GM21423 (cell line): ENCODE measurements at regions not wholly inside any gene's neighbourhood (a gene's known extent, or its start where the extent isn't known, plus 50 kb on each side); places are given as distances from the start of the nearest gene placed in this dataset.

Experiments used
- ATAC-seq: cut with Tn5 transposase; IDR thresholded peaks from one replicate; pipeline ENCODE4 v1.9.1; 2021; ENCODE audit warnings: mild to moderate bottlenecking, moderate library complexity; ENCODE audit not compliant: unreplicated experiment

- no peak for ATAC-seq
Observed at GRCh38 chr16:64470916-64471315, 650.9 kb downstream of the CDH11 start.

GRCh38 chr16:64469906-64470702, 651.8 kb downstream of the CDH11 start:
- no peak for ATAC-seq

GRCh38 chr16:64469351-64469750, 652.5 kb downstream of the CDH11 start:
- ATAC-seq, result no peak

GRCh38 chr16:64468515-64469090, 653.3 kb downstream of the CDH11 start:
- no peak for ATAC-seq

- ATAC-seq, result no peak
Observed at GRCh38 chr16:64459821-64460220, 662.0 kb downstream of the CDH11 start.

GRCh38 chr16:64459402-64459801, 662.5 kb downstream of the CDH11 start:
- ATAC-seq, result no peak

GRCh38 chr16:64455275-64455674, 666.6 kb downstream of the CDH11 start:
- ATAC-seq, result no peak

GRCh38 chr16:64453646-64454045, 668.2 kb downstream of the CDH11 start:
- no peak for ATAC-seq

GRCh38 chr16:64452446-64452845, 669.4 kb downstream of the CDH11 start:
- ATAC-seq, result no peak

- ATAC-seq, result no peak
Observed at GRCh38 chr16:64450177-64450576, 671.7 kb downstream of the CDH11 start.

- ATAC-seq, result no peak
Observed at GRCh38 chr16:64449506-64449905, 672.4 kb downstream of the CDH11 start.

GRCh38 chr16:64445649-64446048, 676.2 kb downstream of the CDH11 start:
- ATAC-seq, result no peak

GRCh38 chr16:64445245-64445644, 676.6 kb downstream of the CDH11 start:
- ATAC-seq, result no peak

GRCh38 chr16:64440421-64440831, 681.4 kb downstream of the CDH11 start:
- ATAC-seq, result no peak

GRCh38 chr16:64440005-64440404, 681.9 kb downstream of the CDH11 start:
- no peak for ATAC-seq

- no peak for ATAC-seq
Observed at GRCh38 chr16:64437706-64438324, 684.0 kb downstream of the CDH11 start.

- no peak for ATAC-seq
Observed at GRCh38 chr16:64434526-64435069, 687.3 kb downstream of the CDH11 start.

- no peak for ATAC-seq
Observed at GRCh38 chr16:64428463-64429113, 693.3 kb downstream of the CDH11 start.

GRCh38 chr16:64426131-64426666, 695.7 kb downstream of the CDH11 start:
- ATAC-seq, result no peak

GRCh38 chr16:64425381-64425780, 696.5 kb downstream of the CDH11 start:
- no peak for ATAC-seq

- no peak for ATAC-seq
Observed at GRCh38 chr16:64422259-64422658, 699.6 kb downstream of the CDH11 start.
